GM12864 (cell line): ENCODE measurements at regions not wholly inside any gene's neighbourhood (a gene's known extent, or its start where the extent isn't known, plus 50 kb on each side); places are given as distances from the start of the nearest gene placed in this dataset.

ENCODE experiments used
- DNase-seq: peaks from one replicate; pipeline ENCODE4 v3.0.0-alpha.2; 2011; ENCODE audit warnings: low read depth
- H3K4me3 ChIP-seq: 2 replicates; pipeline ENCODE4 v1.5.1; 2011; ENCODE audit warnings: mild to moderate bottlenecking, low read depth, low read length, control low read depth
- TF ChIP-seq, protein P1 (sequence below): IDR thresholded peaks from 2 replicates; pipeline ENCODE4 v1.5.1; 2011; ENCODE audit warnings: low read depth, mild to moderate bottlenecking, moderate library complexity, low read length, control low read depth, inconsistent platforms; ENCODE audit errors: missing control alignments

DNA sequence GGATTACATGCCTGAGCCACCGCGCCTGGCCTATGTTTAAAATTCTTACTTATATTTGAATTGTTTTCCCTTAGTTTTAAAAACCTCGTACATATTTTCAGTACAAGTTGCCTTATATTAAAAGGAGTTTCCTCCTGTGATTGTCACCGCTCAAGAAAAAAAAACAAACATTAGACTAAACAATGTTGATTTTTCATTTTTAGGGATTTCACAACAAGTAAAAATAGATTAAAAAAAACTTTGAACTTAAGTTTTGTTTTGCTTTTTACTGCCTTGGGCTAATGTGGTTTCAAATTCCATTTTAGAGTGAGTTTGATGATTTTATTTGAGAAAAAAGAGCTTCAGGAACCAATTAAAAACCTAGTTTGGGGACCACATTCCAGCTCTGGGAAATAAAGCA lies 1196.6 kb upstream of the CDH18 start:
- DNase-seq: no peak
- TF ChIP-seq, protein P1, sequence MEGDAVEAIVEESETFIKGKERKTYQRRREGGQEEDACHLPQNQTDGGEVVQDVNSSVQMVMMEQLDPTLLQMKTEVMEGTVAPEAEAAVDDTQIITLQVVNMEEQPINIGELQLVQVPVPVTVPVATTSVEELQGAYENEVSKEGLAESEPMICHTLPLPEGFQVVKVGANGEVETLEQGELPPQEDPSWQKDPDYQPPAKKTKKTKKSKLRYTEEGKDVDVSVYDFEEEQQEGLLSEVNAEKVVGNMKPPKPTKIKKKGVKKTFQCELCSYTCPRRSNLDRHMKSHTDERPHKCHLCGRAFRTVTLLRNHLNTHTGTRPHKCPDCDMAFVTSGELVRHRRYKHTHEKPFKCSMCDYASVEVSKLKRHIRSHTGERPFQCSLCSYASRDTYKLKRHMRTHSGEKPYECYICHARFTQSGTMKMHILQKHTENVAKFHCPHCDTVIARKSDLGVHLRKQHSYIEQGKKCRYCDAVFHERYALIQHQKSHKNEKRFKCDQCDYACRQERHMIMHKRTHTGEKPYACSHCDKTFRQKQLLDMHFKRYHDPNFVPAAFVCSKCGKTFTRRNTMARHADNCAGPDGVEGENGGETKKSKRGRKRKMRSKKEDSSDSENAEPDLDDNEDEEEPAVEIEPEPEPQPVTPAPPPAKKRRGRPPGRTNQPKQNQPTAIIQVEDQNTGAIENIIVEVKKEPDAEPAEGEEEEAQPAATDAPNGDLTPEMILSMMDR: no peak
- no peak overlapping the region for H3K4me3 ChIP-seq

DNA sequence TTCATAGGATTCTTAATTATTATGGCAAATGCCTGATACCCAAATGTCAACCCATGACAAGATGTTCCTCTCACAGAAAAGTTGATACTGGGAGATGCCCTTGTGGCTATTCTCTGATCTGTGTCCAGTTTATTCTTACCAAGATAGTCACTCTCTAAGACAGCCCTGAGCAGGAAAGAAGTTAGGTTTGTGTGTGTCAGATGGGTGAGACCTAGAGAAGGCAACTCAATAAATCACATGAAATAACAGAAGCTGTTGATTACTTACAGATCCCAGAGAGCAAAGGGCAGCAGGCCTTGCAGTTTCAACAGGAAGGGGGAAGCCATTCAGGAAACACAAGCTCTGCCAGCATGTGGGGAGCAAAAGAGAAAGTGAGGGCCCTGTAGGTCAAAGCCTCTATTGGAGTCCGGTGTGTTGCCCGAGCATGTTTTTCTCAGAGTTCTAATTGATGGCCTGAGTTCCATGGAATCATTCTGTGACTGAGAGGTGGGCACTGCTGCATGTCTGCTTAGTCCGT lies 1193.7 kb upstream of the CDH18 start:
- H3K4me3 ChIP-seq: no peak overlapping the region
- no peak for DNase-seq
- TF ChIP-seq, protein P1: no peak

DNA sequence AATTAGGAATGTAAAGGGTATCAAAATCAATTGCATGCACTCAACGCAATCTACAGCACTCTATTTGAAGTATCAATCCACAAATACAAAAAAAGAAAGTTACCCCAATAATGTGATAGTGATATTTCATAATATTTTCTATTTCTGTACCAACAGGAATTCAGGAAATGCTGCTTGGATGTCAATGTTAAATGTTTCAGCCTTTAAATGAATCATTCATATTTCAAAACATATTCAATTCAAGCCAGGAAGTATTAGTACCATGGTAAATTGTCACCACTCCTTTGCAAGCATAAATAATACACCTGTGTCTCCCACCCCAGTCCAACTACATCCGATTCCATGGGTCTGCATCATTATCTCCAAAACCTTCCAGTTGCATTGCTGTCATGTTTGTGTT lies 1185.5 kb upstream of the CDH18 start:
- no peak for DNase-seq
- TF ChIP-seq, protein P1: no peak
- no peak overlapping the region for H3K4me3 ChIP-seq

DNA sequence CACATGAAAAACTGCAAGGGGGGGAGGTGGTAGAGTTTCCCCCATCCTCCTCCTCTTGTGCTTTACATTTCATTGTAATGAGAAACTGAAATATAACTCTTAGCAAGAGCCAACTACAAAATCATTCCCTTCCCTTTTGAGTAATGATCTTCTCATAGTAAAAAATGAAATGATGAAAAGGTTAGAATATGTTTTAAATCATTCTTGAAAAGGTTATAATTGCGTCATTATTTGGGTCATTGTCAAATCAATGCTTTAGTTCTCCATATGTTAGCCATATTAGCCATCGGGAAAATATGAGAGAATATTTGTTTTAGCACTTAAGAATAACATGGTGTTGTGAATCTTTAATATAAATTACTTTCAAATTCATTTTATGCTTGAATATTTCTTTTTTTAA lies 1185.0 kb upstream of the CDH18 start:
- H3K4me3 ChIP-seq: no peak overlapping the region
- no peak for DNase-seq
- TF ChIP-seq, protein P1: no peak

DNA sequence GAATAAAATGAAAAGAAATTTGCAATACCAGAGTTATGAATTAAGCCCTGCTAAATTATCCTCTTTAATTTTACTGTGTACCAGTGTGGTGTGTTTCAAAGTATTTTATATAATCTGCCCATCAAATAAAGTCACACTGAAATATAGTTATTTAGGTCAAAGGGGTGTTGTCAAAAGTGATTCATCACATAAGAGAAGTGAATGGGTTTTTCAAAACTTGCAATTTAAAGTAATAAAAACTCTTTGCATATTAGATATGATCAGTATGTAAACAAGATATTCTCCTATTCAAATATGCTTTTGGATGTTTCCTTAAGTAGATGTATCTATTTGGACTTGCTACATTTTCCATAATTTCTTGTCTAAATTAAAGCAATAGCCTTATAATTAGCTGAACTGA lies 1183.0 kb upstream of the CDH18 start:
- TF ChIP-seq, protein P1: no peak
- H3K4me3 ChIP-seq: no peak overlapping the region
- DNase-seq: no peak

DNA sequence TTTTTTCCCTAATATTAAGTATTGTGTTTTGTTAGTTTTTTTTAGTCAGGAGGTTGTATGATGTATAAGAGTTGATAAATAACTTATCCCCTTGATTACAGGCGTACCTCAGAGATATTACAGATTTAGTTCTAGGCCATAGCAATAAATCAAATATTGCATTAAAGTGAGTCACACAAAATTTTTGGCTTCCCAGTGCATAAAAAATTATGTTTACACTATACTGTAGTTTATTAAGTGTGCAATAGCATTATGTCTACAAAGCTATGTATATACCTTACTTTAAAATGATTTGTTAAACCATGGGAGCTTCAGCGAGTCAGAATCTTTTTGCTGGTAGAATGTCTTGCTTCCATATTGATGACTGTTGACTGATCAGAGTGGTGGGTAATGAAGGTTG lies 1180.6 kb upstream of the CDH18 start:
- TF ChIP-seq, protein P1: no peak
- H3K4me3 ChIP-seq: no peak overlapping the region

DNA sequence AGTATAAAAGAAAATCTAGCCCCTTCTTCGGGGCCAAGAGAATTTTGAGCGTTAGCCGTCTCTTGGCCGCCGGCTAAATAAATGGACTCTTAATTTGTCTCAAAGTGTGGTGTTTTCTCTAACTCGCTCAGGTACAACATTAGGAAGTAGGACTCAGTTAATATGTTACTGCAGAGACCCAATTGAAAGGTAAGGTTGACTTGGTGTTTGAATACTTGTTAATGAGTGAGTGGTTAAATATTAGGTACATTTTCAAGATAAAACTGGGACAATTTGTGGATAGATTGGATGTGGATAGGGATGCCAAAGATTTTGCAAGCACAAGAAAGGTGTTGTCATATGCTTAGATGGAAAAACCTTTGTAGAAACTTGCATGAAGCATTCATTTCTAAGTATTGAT lies 1177.3 kb upstream of the CDH18 start:
- TF ChIP-seq, protein P1: no peak
- H3K4me3 ChIP-seq: no peak overlapping the region
- DNase-seq: no peak

More for the DNA sequence above, 1180.6 kb upstream of the CDH18 start:
- no peak for DNase-seq
